ENCODE measurements at regions not wholly inside any gene's neighbourhood (a gene's known extent, or its start where the extent isn't known, plus 50 kb on each side); places are given as distances from the start of the nearest gene placed in this dataset.

DNA sequence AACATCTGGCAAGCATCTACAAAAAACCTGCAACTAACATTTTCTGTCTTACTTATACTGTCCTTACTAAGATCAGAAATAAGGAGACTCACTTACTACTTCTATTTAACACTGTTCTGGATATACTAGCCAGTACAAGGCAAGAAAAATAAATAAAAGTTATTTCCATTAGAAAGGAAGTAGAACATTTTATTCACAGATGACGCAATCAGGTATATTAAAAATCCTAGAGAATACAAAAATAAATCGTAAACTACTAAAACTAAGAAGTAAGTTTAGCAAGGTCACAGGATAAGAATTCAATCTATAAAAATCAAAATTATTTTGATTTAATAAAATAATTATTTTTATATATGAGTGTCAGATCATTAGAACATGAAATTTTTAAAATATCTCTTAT, 264.6 kb downstream of the BARHL2 start:
- no peak overlapping the region for H3K4me3 ChIP-seq (ENCODE audit: low read depth, low read length)
- no peak for DNase-seq (ENCODE audit: low read depth)
- TF ChIP-seq, protein P1, sequence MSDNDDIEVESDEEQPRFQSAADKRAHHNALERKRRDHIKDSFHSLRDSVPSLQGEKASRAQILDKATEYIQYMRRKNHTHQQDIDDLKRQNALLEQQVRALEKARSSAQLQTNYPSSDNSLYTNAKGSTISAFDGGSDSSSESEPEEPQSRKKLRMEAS (IDR thresholded peaks at IDR 0.05; ENCODE audit: low read depth, low read length), result no peak
- TF ChIP-seq, protein P2, sequence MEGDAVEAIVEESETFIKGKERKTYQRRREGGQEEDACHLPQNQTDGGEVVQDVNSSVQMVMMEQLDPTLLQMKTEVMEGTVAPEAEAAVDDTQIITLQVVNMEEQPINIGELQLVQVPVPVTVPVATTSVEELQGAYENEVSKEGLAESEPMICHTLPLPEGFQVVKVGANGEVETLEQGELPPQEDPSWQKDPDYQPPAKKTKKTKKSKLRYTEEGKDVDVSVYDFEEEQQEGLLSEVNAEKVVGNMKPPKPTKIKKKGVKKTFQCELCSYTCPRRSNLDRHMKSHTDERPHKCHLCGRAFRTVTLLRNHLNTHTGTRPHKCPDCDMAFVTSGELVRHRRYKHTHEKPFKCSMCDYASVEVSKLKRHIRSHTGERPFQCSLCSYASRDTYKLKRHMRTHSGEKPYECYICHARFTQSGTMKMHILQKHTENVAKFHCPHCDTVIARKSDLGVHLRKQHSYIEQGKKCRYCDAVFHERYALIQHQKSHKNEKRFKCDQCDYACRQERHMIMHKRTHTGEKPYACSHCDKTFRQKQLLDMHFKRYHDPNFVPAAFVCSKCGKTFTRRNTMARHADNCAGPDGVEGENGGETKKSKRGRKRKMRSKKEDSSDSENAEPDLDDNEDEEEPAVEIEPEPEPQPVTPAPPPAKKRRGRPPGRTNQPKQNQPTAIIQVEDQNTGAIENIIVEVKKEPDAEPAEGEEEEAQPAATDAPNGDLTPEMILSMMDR (IDR thresholded peaks at IDR 0.05; ENCODE audit: low read depth, low read length), result no peak
- TF ChIP-seq POLR2A (IDR thresholded peaks at IDR 0.05; ENCODE audit: extremely low read depth, insufficient read length), result no peak
- no peak for TF ChIP-seq MYC (IDR thresholded peaks at IDR 0.05; ENCODE audit: low read depth, low read length)

DNA sequence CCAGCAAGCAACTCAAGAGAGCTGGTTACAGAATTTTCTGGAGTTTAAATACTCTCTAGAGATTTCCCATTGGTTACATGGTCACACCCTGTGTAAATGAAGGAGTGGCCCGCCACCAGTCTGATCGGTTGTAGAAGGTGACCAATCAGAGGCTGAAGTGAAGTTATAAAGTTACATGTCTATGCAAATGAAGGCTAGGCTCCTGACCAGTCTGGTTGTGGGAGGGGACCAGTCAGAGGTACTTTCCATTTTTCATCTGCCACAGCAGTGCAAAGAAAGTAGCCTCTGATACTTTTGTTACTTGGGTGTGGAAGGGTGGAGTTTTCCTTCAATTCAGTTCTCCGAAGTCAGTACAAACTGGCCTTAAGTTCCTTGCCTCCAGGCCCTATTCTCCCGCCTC, 273.7 kb downstream of the BARHL2 start:
- no peak for TF ChIP-seq POLR2A (IDR thresholded peaks at IDR 0.05; ENCODE audit: extremely low read depth, insufficient read length)
- TF ChIP-seq MYC (IDR thresholded peaks at IDR 0.05; ENCODE audit: low read depth, low read length), result no peak
- TF ChIP-seq, protein P2 (IDR thresholded peaks at IDR 0.05; ENCODE audit: low read depth, low read length), result no peak
- TF ChIP-seq, protein P1 (IDR thresholded peaks at IDR 0.05; ENCODE audit: low read depth, low read length), result no peak
- no peak overlapping the region for H3K4me3 ChIP-seq (ENCODE audit: low read depth, low read length)
- DNase-seq (ENCODE audit: low read depth), result no peak

DNA sequence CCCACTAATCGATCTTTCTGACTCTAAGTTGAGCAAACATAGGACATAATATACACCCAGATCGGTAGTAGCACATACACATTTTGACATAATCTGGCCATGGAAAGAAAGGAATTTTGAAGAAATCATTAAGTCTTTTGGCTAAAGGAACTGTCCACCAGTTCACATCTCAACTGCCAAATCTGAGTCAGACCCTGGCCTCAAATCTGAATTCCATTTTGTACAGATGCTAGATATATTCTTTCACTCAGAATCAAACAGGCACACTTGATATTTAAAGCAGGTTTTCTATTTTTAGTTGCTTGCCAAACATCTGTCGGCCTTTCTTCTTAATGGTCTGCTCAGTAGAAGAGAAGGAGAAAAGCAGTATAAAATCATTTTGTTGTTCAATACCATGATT, 281.8 kb downstream of the BARHL2 start:
- TF ChIP-seq MYC (IDR thresholded peaks at IDR 0.05; ENCODE audit: low read depth, low read length) (no peak), POLR2A (IDR thresholded peaks at IDR 0.05; ENCODE audit: extremely low read depth, insufficient read length) (no peak)
- TF ChIP-seq, protein P1 (IDR thresholded peaks at IDR 0.05; ENCODE audit: low read depth, low read length), result no peak
- TF ChIP-seq, protein P2 (IDR thresholded peaks at IDR 0.05; ENCODE audit: low read depth, low read length), result no peak
- H3K4me3 ChIP-seq (ENCODE audit: low read depth, low read length), result no peak overlapping the region
- no peak for DNase-seq (ENCODE audit: low read depth)

DNA sequence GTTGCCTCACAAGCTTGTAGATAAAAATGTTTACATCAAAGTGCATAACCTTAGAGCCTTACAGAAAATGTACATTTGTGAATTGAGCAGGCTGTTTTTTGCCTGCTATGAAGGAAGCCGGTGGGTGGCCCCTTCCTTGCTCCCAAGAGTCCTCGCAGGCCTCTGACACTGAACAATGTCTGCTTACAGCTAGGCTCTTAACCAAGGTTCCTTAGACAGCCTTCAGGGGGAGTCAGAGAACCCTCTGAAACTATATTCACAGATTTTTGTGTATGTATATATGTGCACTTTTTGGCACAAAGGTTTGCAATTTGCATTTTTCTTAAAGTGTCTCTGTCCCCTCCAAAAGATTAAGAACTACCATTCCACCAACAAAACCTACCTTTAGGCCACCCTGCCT, 282.6 kb downstream of the BARHL2 start:
- H3K4me3 ChIP-seq (ENCODE audit: low read depth, low read length), result no peak overlapping the region
- TF ChIP-seq, protein P2 (IDR thresholded peaks at IDR 0.05; ENCODE audit: low read depth, low read length), result peak; percentile 19
- TF ChIP-seq, protein P1 (IDR thresholded peaks at IDR 0.05; ENCODE audit: low read depth, low read length), result no peak
- peak; percentile 17 for DNase-seq (ENCODE audit: low read depth)

DNA sequence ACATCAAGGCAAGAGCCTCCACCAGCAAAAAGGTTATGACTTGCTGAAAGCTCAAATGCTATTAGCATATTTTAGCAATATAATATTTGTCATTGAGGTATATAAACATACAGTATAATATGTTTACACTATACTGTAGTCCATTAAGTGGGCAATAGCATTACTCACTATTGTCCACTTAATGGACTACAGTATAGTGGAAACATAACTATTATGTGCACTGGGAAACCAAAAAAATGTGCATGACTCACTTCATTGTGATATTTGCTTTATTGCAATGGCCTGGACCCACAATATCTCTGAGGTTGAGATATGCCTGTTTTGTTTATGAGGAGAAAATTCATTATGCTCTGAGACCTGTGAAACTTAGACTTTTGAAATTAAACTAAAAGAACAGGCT, 300.0 kb downstream of the BARHL2 start:
- H3K4me3 ChIP-seq (ENCODE audit: low read depth, low read length), result no peak overlapping the region
- TF ChIP-seq, protein P2 (IDR thresholded peaks at IDR 0.05; ENCODE audit: low read depth, low read length), result no peak
- TF ChIP-seq POLR2A (IDR thresholded peaks at IDR 0.05; ENCODE audit: extremely low read depth, insufficient read length), result no peak
- TF ChIP-seq, protein P1 (IDR thresholded peaks at IDR 0.05; ENCODE audit: low read depth, low read length), result no peak
- TF ChIP-seq MYC (IDR thresholded peaks at IDR 0.05; ENCODE audit: low read depth, low read length), result no peak
- DNase-seq (ENCODE audit: low read depth), result no peak

DNA sequence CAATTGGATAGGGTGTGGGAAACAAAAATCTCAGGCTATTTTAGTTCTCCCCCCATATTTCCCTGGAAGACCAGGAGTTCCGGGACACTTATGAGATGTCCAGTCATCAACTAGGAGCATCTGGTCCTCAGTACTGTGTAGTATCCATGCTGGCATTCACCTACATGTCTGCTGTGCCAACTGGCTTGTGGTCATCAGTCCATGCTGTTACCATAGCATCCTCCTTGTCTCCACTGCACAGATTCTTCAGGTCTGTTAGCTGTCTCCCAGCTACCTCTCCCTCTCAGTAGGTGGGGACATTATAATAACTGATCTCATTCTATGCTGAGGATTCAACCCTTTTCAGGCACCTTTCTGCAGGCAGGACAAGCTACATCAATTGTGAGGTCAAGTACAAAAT, 302.9 kb downstream of the BARHL2 start:
- TF ChIP-seq MYC (IDR thresholded peaks at IDR 0.05; ENCODE audit: low read depth, low read length) (no peak), POLR2A (IDR thresholded peaks at IDR 0.05; ENCODE audit: extremely low read depth, insufficient read length) (no peak)
- TF ChIP-seq, protein P2 (IDR thresholded peaks at IDR 0.05; ENCODE audit: low read depth, low read length), result no peak
- no peak for DNase-seq (ENCODE audit: low read depth)

More for the DNA sequence above, 302.9 kb downstream of the BARHL2 start:
- no peak overlapping the region for H3K4me3 ChIP-seq (ENCODE audit: low read depth, low read length)
